Activated CD8-positive, alpha-beta T cell treated with anti-CD3 and anti-CD28 coated beads for 36 hours (primary cell): ENCODE measurements at regions not wholly inside any gene's neighbourhood (a gene's known extent, or its start where the extent isn't known, plus 50 kb on each side); places are given as distances from the start of the nearest gene placed in this dataset.

ENCODE experiments used
- ATAC-seq: fragments of 200-7000 bp; cut with Tn5 transposase; one replicate; pipeline ENCODE4 v1.10.0; 2021; ENCODE audit warnings: mild to moderate bottlenecking, moderate library complexity
- CTCF ChIA-PET: fragments of 350-600 bp; sonication (Branson Sonifier 250); formaldehyde crosslinking; loops from one replicate; lab custom pipeline; 2021; ENCODE audit warnings: antibody characterized with exemption; lab: Charles Lee
- POLR2A ChIA-PET: fragments of 350-600 bp; sonication (Branson Sonifier 250); formaldehyde crosslinking; loops from one replicate; lab custom pipeline; 2021; ENCODE audit warnings: antibody characterized with exemption; lab: Charles Lee
- DNase-seq: peaks from one replicate; pipeline ENCODE4 v3.0.0-alpha.2; 2020
- H3K27ac Mint-ChIP-seq: one replicate; pipeline ENCODE4 v1.8.0; 2021; ENCODE audit warnings: mild to moderate bottlenecking, mixed read lengths
- H3K27me3 Mint-ChIP-seq: one replicate; pipeline ENCODE4 v1.8.0; 2021; ENCODE audit warnings: mixed read lengths
- H3K36me3 Mint-ChIP-seq: one replicate; pipeline ENCODE4 v1.8.0; 2021; ENCODE audit warnings: low read depth, mixed read lengths
- H3K4me1 Mint-ChIP-seq: one replicate; pipeline ENCODE4 v1.8.0; 2021; ENCODE audit warnings: low read depth, mixed read lengths
- H3K4me3 Mint-ChIP-seq: one replicate; pipeline ENCODE4 v1.8.0; 2021; ENCODE audit warnings: mild to moderate bottlenecking, moderate library complexity, mixed read lengths
- H3K9me3 Mint-ChIP-seq: one replicate; pipeline ENCODE4 v1.8.0; 2021; ENCODE audit warnings: mixed read lengths
- CTCF ChIP-seq: fragments of 200-600 bp; IDR thresholded peaks from one replicate; pipeline ENCODE4 v1.8.0; 2022; ENCODE audit warnings: antibody characterized with exemption, mild to moderate bottlenecking
- intact Hi-C: fragments of 100-400 bp; cut with micrococcal nuclease; formaldehyde crosslinking; loops from one replicate; pipeline ENCODE4 v1.10.0; 2022

GRCh38 chr6:122050242-122050755 is 349.2 kb upstream of the HSF2 start:
- H3K9me3 Mint-ChIP-seq = no peaks in the 10 kb centered on the region
- ATAC-seq (no peak), DNase-seq (no peak)
- intact Hi-C loops = no loop called here
- no peak for TF ChIP-seq CTCF
- no peaks in the 10 kb centered on the region for H3K4me1 Mint-ChIP-seq
- H3K27ac Mint-ChIP-seq = no peak overlapping the region
- POLR2A ChIA-PET = no interaction called here
- CTCF ChIA-PET = no interaction called here
- H3K4me3 Mint-ChIP-seq = no peak overlapping the region
- no peaks in the 10 kb centered on the region for H3K36me3 Mint-ChIP-seq
- H3K27me3 Mint-ChIP-seq = peaks cover 3% of the 10 kb centered on the region

DNA sequence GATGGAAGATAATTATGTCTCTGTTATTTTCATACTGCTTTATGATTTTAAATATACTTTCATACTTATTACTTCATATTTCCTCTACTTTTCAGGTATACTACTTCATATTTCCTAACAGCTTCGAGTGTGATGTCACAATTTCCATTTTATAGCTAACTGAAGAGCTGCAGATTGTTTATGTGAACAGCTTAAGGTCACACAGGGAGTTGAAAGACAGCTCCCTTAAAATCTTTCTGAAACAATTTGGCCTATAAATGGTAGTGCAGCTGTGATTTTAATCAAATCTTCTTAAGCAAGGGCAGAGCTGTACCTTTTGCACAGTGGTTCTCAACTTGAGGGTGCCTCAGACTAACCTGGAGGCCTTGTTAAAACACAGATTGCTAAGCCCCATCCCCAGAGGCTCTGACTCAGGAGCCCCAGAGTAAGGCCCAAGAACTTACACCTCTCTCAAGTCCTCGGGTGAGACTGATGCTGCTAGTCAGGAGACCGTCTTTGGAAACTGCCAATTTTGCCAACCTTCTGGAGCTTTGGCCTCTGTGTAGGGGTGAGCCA is 347.0 kb upstream of the HSF2 start:
- H3K36me3 Mint-ChIP-seq = no peaks in the 10 kb centered on the region
- no peak overlapping the region for H3K4me3 Mint-ChIP-seq
- H3K27ac Mint-ChIP-seq = no peak overlapping the region
- H3K27me3 Mint-ChIP-seq = no peaks in the 10 kb centered on the region
- DNase-seq (no peak), ATAC-seq (no peak)
- intact Hi-C loops = no loop called here
- H3K9me3 Mint-ChIP-seq = no peaks in the 10 kb centered on the region
- H3K4me1 Mint-ChIP-seq = no peaks in the 10 kb centered on the region
- POLR2A ChIA-PET = no interaction called here
- no peak for TF ChIP-seq CTCF
- CTCF ChIA-PET = interaction anchor here (0.9 kb wide), 1 partner anchor 478 kb away, joined by 4 read pairs; no protein-coding TSS in a partner anchor

DNA sequence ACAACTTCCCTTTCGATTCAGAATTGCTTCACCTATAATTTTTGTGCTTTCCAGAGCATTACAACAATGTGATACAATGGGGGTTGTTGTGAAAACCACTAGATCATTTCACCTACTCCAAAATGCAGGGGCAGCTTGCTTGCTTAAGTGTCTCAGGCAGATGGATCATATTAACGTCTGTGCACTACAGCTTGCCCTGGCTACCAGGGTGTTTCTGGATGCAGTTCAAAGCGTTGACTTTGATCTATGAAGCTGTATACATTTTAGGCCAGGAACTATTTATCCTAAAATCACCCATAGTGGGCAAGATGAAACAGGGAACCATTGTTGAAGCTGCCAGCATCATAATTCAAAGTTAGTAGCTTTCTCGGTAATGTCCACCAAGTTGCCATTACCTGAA is 339.5 kb upstream of the HSF2 start:
- CTCF ChIA-PET = no interaction called here
- no peak for TF ChIP-seq CTCF
- no peak for ATAC-seq
- H3K4me3 Mint-ChIP-seq = no peak overlapping the region
- H3K4me1 Mint-ChIP-seq = no peaks in the 10 kb centered on the region
- POLR2A ChIA-PET = no interaction called here
- peaks cover 2% of the 10 kb centered on the region for H3K27me3 Mint-ChIP-seq
- H3K36me3 Mint-ChIP-seq = no peaks in the 10 kb centered on the region
- no peak for DNase-seq
- H3K9me3 Mint-ChIP-seq = no peaks in the 10 kb centered on the region
- intact Hi-C loops = no loop called here
- H3K27ac Mint-ChIP-seq = no peak overlapping the region

DNA sequence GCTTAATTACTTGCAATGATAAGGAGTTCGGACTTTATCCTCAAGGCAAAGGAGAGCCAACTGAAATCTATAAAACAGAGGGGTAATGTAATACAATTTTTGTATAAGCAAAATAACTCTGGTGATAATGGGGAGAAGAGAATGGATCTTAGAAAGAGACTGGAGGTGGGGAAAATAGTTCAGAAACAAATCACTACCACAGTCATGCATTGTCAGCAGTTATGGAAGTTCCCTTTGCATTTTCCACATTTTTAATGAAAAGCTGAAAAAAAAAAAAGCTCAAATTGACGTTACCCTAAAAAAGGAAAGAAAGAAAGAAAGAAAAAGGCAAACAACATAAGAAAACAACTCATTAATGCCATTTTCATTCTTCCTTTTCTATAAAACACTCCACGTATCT is 337.6 kb upstream of the HSF2 start:
- CTCF ChIA-PET = interaction anchor here (1.0 kb wide), 1 partner anchor 468 kb away, joined by 3 read pairs; no protein-coding TSS in a partner anchor
- intact Hi-C loops = no loop called here
- Mint-ChIP-seq H3K36me3 (no peaks in the 10 kb centered on the region), H3K27ac (no peak overlapping the region), H3K4me3 (no peak overlapping the region), H3K9me3 (no peaks in the 10 kb centered on the region), H3K4me1 (no peaks in the 10 kb centered on the region), H3K27me3 (peaks cover 2% of the 10 kb centered on the region)
- POLR2A ChIA-PET = no interaction called here
- no peak for TF ChIP-seq CTCF
- ATAC-seq = no peak
- no peak for DNase-seq

GRCh38 chr6:122063076-122063475 is 336.4 kb upstream of the HSF2 start:
- no peak for ATAC-seq
- Mint-ChIP-seq H3K27ac (no peak overlapping the region), H3K36me3 (no peaks in the 10 kb centered on the region), H3K27me3 (peaks cover 2% of the 10 kb centered on the region), H3K9me3 (no peaks in the 10 kb centered on the region), H3K4me3 (no peak overlapping the region), H3K4me1 (no peaks in the 10 kb centered on the region)
- POLR2A ChIA-PET = no interaction called here
- no peak for DNase-seq
- intact Hi-C loops = no loop called here
- CTCF ChIA-PET = interaction anchor here (0.8 kb wide), 1 partner anchor 10 kb away, joined by 3 read pairs; no protein-coding TSS in a partner anchor
- TF ChIP-seq CTCF = no peak
